Endothelial cell of umbilical vein (primary cell): ENCODE measurements at regions not wholly inside any gene's neighbourhood (a gene's known extent, or its start where the extent isn't known, plus 50 kb on each side); places are given as distances from the start of the nearest gene placed in this dataset.

Experiments used
- BruUV-seq: library from RNA; stranded (reverse); fragments of 400-500 nt; replicated peaks from 2 replicates; lab custom pipeline; 2021; lab: Mats Ljungman, UMichigan
- CTCF ChIA-PET: fragments of 300-600, 350-600 bp; sonication (Branson Sonifier 250); formaldehyde crosslinking; loops from one replicate; lab custom pipeline; 2021; ENCODE audit warnings: antibody characterized with exemption, inconsistent platforms; lab: Charles Lee
- POLR2A ChIA-PET: fragments of 300-600, 350-600 bp; sonication (Branson Sonifier 250); formaldehyde crosslinking; loops from one replicate; lab custom pipeline; 2021; ENCODE audit warnings: antibody characterized with exemption, inconsistent platforms; lab: Charles Lee
- DNase-seq: peaks from one replicate; pipeline ENCODE4 v3.0.0-alpha.2; 2011; ENCODE audit warnings: low read depth, low spot score
- FAIRE-seq: peaks from 2 replicates; lab custom pipeline; 2011; peaks lifted over from hg19 to GRCh38; lab: Jason Lieb, UNC
- H2AFZ ChIP-seq: 2 replicates; pipeline ENCODE4 v1.6.0; 2012; ENCODE audit warnings: low read depth, low read length, control low read depth, inconsistent platforms
- H3K27ac ChIP-seq: 2 replicates; pipeline ENCODE4 v1.5.1; 2011; ENCODE audit warnings: low read depth, mild to moderate bottlenecking, control low read depth, low read length, moderate library complexity; ENCODE audit not compliant: insufficient read depth
- H3K27me3 ChIP-seq, 2 experiments: 2 replicates each; pipeline versions ENCODE4 v1.6.0 to v1.6.1; 2011; ENCODE audit warnings: low read length in 2 of 2, mixed read lengths in 1 of 2; ENCODE audit not compliant: control insufficient read depth in 2 of 2, insufficient read depth in 2 of 2
- H3K36me3 ChIP-seq, 2 experiments: 2 replicates in 1 of 2; 3 replicates in 1 of 2; pipeline ENCODE4 v1.5.1; 2011; ENCODE audit warnings: low read length in 2 of 2, mild to moderate bottlenecking in 1 of 2, moderate library complexity in 1 of 2; ENCODE audit not compliant: control insufficient read depth in 2 of 2, insufficient read depth in 2 of 2; ENCODE audit errors: extremely low read depth in 1 of 2
- H3K4me1 ChIP-seq: 3 replicates; pipeline ENCODE4 v1.5.1; 2011; ENCODE audit warnings: mild to moderate bottlenecking, low read length; ENCODE audit not compliant: control insufficient read depth, insufficient read depth; ENCODE audit errors: extremely low read depth
- H3K4me2 ChIP-seq: 2 replicates; pipeline ENCODE4 v1.6.1; 2011; ENCODE audit warnings: low read length, control low read depth, mixed read lengths; ENCODE audit not compliant: insufficient read depth
- H3K4me3 ChIP-seq, 3 experiments: fragments of 200-600 bp in 1 of 3; sonication (generic), shearing (Covaris generic) in 1 of 3; replicated peaks in 1 of 3; 2 replicates each; pipeline ENCODE4 v1.5.1; 2011 to 2016; ENCODE audit warnings: control low read depth in 3 of 3, low read length in 3 of 3, mild to moderate bottlenecking in 2 of 3, inconsistent platforms in 1 of 3, low read depth in 1 of 3, moderate library complexity in 1 of 3; ENCODE audit not compliant: insufficient read depth in 1 of 3
- H3K79me2 ChIP-seq: 2 replicates; pipeline ENCODE4 v1.6.0; 2012; ENCODE audit warnings: low read length, inconsistent platforms; ENCODE audit not compliant: control insufficient read depth, insufficient read depth
- H3K9ac ChIP-seq: replicated peaks from 2 replicates; pipeline ENCODE3; 2011; ENCODE audit warnings: low read length, control low read depth; ENCODE audit not compliant: insufficient read depth; ENCODE audit errors: extremely low read depth
- H3K9me1 ChIP-seq: replicated peaks from 3 replicates; pipeline ENCODE4 v1.6.0; 2011; ENCODE audit warnings: mild to moderate bottlenecking, low read length; ENCODE audit not compliant: control insufficient read depth, insufficient read depth; ENCODE audit errors: extremely low read depth
- H3K9me3 ChIP-seq: replicated peaks from 2 replicates; pipeline ENCODE4 v1.5.1; 2012; ENCODE audit warnings: low read length, inconsistent platforms; ENCODE audit not compliant: control insufficient read depth, insufficient read depth
- H4K20me1 ChIP-seq: replicated peaks from 2 replicates; pipeline ENCODE3; 2011; ENCODE audit warnings: mild to moderate bottlenecking, low read length; ENCODE audit not compliant: control insufficient read depth, insufficient read depth; ENCODE audit errors: extremely low read depth
- CTCF ChIP-seq, 2 donors: IDR thresholded peaks; 1 replicate in 1 of 2; 2 replicates in 1 of 2; pipeline ENCODE4 v1.5.1; 2011; ENCODE audit warnings: low read length in 2 of 2, mild to moderate bottlenecking in 2 of 2, moderate library complexity in 2 of 2, control low read depth in 1 of 2, inconsistent platforms in 1 of 2, low read depth in 1 of 2; ENCODE audit not compliant: insufficient read depth in 1 of 2; ENCODE audit errors: extremely low read depth in 1 of 2
- EZH2 ChIP-seq: IDR thresholded peaks from 2 replicates; pipeline ENCODE4 v1.6.1; 2012; ENCODE audit warnings: borderline replicate concordance, low read depth, mild to moderate bottlenecking, moderate library complexity, low read length, inconsistent platforms; ENCODE audit not compliant: severe bottlenecking
- FOS ChIP-seq: IDR thresholded peaks from 2 replicates; pipeline ENCODE4 v1.6.1; 2011; ENCODE audit warnings: mild to moderate bottlenecking, low read length, moderate library complexity, borderline replicate concordance; ENCODE audit not compliant: insufficient read depth
- GATA2 ChIP-seq: IDR thresholded peaks from 2 replicates; pipeline ENCODE4 v1.7.0; 2011; ENCODE audit warnings: low read depth, mild to moderate bottlenecking, moderate library complexity, mixed read lengths, low read length; ENCODE audit not compliant: insufficient read length, insufficient read depth
- JUN ChIP-seq: IDR thresholded peaks from 2 replicates; pipeline ENCODE4 v1.6.1; 2011; ENCODE audit warnings: borderline replicate concordance, low read depth; ENCODE audit not compliant: insufficient read length, insufficient read depth
- MAX ChIP-seq: IDR thresholded peaks from 2 replicates; pipeline ENCODE4 v1.6.1; 2011; ENCODE audit not compliant: insufficient read depth, insufficient read length
- MYC ChIP-seq: IDR thresholded peaks from one replicate; pipeline ENCODE4 v1.6.1; 2011; ENCODE audit warnings: mild to moderate bottlenecking, low read depth, low read length
- POLR2A ChIP-seq: IDR thresholded peaks from 2 replicates; pipeline ENCODE4 v1.6.1; 2012; ENCODE audit warnings: low read depth, mild to moderate bottlenecking, control low read depth, low read length
- POLR2AphosphoS5 ChIP-seq: IDR thresholded peaks from 2 replicates; pipeline ENCODE4 v1.6.1; 2012; ENCODE audit warnings: low read depth, mild to moderate bottlenecking, control low read depth, low read length, moderate library complexity; ENCODE audit not compliant: insufficient read depth
- dilution Hi-C: fragments of 300-500 bp; cut with MboI; formaldehyde crosslinking; loops from one replicate; pipeline ENCODE4 v1.15.0; 2019; ENCODE audit warnings: low sequenced_read_pairs; ENCODE audit not compliant: extremely low pct_ligation_motif_present
- intact Hi-C: fragments of 100-400 bp; cut with micrococcal nuclease; formaldehyde crosslinking; loops from one replicate; pipeline ENCODE4 v1.10.0; 2022

DNA sequence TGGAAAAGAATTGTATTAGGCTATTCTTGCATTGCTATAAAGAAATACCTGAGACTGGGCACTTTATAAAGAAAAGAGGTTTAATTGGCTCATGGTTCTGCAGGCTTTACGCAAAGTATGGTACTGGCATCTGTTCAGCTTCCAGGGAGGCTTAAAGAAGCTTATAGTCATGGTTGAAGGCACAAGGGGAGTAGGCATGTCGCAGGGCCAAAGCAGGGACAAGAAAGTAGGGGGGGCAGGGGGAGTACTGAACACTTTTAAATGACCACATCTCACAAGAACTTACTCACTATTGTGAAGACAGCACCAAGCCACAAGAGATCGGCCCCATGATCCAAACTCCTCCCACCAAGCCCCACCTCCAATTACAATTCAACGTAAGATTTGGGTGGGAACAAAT, 152.5 kb upstream of the PHF14 start:
- Histone ChIP-seq H3K9me1 (no peaks in the 10 kb centered on the region), H3K9me3 (no peaks in the 10 kb centered on the region), H3K36me3 (no peaks in the 10 kb centered on the region), H3K9ac (no peak overlapping the region), H3K79me2 (no peaks in the 10 kb centered on the region), H3K27ac (no peak overlapping the region), H3K27me3 (no peaks in the 10 kb centered on the region), H3K4me1 (no peaks in the 10 kb centered on the region), H3K4me3 (no peak overlapping the region), H3K4me2 (no peak overlapping the region), H2AFZ (no peak overlapping the region), H4K20me1 (no peaks in the 10 kb centered on the region)
- FAIRE-seq (no peak), DNase-seq (no peak)
- POLR2A ChIA-PET: no interaction called here
- BruUV-seq: no TSS peak
- dilution Hi-C loops (no loop called here), intact Hi-C loops (no loop called here)
- TF ChIP-seq EZH2 (no peak), GATA2 (no peak)
- CTCF ChIA-PET: no interaction called here

GRCh38 chr7:10824154-10824553, 149.5 kb upstream of the PHF14 start:
- TF ChIP-seq FOS: no peak
- no peak for TF ChIP-seq MYC
- no peak for TF ChIP-seq MAX
- TF ChIP-seq POLR2A: no peak
- no peak for TF ChIP-seq EZH2
- no peak for TF ChIP-seq GATA2
- no peak for TF ChIP-seq POLR2AphosphoS5
- no peak for TF ChIP-seq CTCF (IDR thresholded peaks at IDR 0.05; ENCODE audit: extremely low read depth in 1 of 2, insufficient read depth in 1 of 2, low read depth in 1 of 2, low read length in 2 of 2)
- no peak for TF ChIP-seq JUN
- no peak overlapping the region for H3K9ac ChIP-seq
- FAIRE-seq (no peak), DNase-seq (no peak)
- no peaks in the 10 kb centered on the region for H3K9me3 ChIP-seq
- no TSS peak for BruUV-seq
- intact Hi-C loops (no loop called here), dilution Hi-C loops (no loop called here)
- no peaks in the 10 kb centered on the region for H3K9me1 ChIP-seq
- no peaks in the 10 kb centered on the region for H3K4me1 ChIP-seq
- no peaks in the 10 kb centered on the region for H4K20me1 ChIP-seq
- no peaks in the 10 kb centered on the region for H3K79me2 ChIP-seq
- H3K27me3 ChIP-seq: no peaks in the 10 kb centered on the region
- no peak overlapping the region for H3K4me2 ChIP-seq
- H3K4me3 ChIP-seq: no peak overlapping the region
- H3K36me3 ChIP-seq: no peaks in the 10 kb centered on the region
- POLR2A ChIA-PET: no interaction called here
- H2AFZ ChIP-seq: no peak overlapping the region
- no peak overlapping the region for H3K27ac ChIP-seq
- CTCF ChIA-PET: no interaction called here
